HL-60 (cell line): ENCODE measurements at regions not wholly inside any gene's neighbourhood (a gene's known extent, or its start where the extent isn't known, plus 50 kb on each side); places are given as distances from the start of the nearest gene placed in this dataset.

Experiments
- DNase-seq, 2 experiments: peaks; one replicate each; pipeline ENCODE4 v3.0.0-alpha.2; 2010 to 2020; ENCODE audit warnings: low read depth in 1 of 2, low spot score in 1 of 2
- H3K27ac ChIP-seq: fragments of 250-450 bp; sonication (Bioruptor Pico); replicated peaks from 2 replicates; pipeline ENCODE4 v1.5.1; 2020; ENCODE audit warnings: mild to moderate bottlenecking, moderate library complexity
- H3K27me3 ChIP-seq: fragments of 250-450 bp; sonication (Bioruptor Pico); 2 replicates; pipeline ENCODE4 v1.5.1; 2021; ENCODE audit warnings: mild to moderate bottlenecking, moderate library complexity; ENCODE audit not compliant: insufficient read depth, poor library complexity, severe bottlenecking
- H3K4me3 ChIP-seq: replicated peaks from 2 replicates; pipeline ENCODE4 v1.5.1; 2011; ENCODE audit warnings: mild to moderate bottlenecking, control low read depth, low read length; ENCODE audit not compliant: insufficient read depth
- GABPA ChIP-seq: IDR thresholded peaks from 2 replicates; pipeline ENCODE4 v1.6.1; 2012; ENCODE audit warnings: low read depth
- POLR2AphosphoS5 ChIP-seq: IDR thresholded peaks from 2 replicates; pipeline ENCODE4 v1.6.1; 2012; ENCODE audit warnings: low read depth
- SPI1 ChIP-seq: IDR thresholded peaks from 2 replicates; pipeline ENCODE4 v1.6.1; 2012; ENCODE audit warnings: low read depth, mild to moderate bottlenecking, borderline replicate concordance
- TF ChIP-seq, protein P1 (sequence below): IDR thresholded peaks from 2 replicates; pipeline ENCODE4 v1.6.1; 2012; ENCODE audit warnings: low read depth; ENCODE audit not compliant: insufficient replicate concordance
- TF ChIP-seq, protein P2 (sequence below): IDR thresholded peaks from one replicate; pipeline ENCODE4 v1.5.1; 2011; ENCODE audit warnings: low read length, control low read depth, inconsistent platforms; ENCODE audit not compliant: insufficient read depth

DNA sequence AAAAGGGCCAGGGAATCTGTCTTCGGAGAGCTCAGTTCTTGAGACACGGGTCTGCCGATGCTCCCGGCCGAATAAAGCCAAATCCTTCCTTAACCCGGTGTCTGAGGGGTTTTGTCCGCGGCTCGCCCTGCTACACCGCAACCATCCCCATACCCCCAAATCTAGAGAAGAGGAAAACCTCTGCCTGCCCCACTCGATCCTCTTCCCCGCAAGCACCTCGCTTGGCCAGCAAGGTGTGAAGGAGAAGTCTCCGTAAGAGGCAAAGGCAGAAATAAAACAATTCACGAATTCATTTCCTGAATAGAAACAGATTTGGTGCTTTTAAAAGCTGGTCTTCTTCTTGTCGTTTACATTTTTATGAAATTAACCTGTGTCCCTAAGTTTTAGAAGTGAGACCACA, 67.3 kb upstream of the GALNT9 start:
- DNase-seq, result no peak
- Histone ChIP-seq H3K27ac (no peak overlapping the region), H3K4me3 (no peak overlapping the region), H3K27me3 (peaks cover 19% of the 10 kb centered on the region)
- TF ChIP-seq POLR2AphosphoS5, result no peak
- no peak for TF ChIP-seq SPI1
- TF ChIP-seq, protein P1, sequence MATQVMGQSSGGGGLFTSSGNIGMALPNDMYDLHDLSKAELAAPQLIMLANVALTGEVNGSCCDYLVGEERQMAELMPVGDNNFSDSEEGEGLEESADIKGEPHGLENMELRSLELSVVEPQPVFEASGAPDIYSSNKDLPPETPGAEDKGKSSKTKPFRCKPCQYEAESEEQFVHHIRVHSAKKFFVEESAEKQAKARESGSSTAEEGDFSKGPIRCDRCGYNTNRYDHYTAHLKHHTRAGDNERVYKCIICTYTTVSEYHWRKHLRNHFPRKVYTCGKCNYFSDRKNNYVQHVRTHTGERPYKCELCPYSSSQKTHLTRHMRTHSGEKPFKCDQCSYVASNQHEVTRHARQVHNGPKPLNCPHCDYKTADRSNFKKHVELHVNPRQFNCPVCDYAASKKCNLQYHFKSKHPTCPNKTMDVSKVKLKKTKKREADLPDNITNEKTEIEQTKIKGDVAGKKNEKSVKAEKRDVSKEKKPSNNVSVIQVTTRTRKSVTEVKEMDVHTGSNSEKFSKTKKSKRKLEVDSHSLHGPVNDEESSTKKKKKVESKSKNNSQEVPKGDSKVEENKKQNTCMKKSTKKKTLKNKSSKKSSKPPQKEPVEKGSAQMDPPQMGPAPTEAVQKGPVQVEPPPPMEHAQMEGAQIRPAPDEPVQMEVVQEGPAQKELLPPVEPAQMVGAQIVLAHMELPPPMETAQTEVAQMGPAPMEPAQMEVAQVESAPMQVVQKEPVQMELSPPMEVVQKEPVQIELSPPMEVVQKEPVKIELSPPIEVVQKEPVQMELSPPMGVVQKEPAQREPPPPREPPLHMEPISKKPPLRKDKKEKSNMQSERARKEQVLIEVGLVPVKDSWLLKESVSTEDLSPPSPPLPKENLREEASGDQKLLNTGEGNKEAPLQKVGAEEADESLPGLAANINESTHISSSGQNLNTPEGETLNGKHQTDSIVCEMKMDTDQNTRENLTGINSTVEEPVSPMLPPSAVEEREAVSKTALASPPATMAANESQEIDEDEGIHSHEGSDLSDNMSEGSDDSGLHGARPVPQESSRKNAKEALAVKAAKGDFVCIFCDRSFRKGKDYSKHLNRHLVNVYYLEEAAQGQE, result no peak
- TF ChIP-seq GABPA, result no peak
- TF ChIP-seq, protein P2, sequence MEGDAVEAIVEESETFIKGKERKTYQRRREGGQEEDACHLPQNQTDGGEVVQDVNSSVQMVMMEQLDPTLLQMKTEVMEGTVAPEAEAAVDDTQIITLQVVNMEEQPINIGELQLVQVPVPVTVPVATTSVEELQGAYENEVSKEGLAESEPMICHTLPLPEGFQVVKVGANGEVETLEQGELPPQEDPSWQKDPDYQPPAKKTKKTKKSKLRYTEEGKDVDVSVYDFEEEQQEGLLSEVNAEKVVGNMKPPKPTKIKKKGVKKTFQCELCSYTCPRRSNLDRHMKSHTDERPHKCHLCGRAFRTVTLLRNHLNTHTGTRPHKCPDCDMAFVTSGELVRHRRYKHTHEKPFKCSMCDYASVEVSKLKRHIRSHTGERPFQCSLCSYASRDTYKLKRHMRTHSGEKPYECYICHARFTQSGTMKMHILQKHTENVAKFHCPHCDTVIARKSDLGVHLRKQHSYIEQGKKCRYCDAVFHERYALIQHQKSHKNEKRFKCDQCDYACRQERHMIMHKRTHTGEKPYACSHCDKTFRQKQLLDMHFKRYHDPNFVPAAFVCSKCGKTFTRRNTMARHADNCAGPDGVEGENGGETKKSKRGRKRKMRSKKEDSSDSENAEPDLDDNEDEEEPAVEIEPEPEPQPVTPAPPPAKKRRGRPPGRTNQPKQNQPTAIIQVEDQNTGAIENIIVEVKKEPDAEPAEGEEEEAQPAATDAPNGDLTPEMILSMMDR, result no peak

DNA sequence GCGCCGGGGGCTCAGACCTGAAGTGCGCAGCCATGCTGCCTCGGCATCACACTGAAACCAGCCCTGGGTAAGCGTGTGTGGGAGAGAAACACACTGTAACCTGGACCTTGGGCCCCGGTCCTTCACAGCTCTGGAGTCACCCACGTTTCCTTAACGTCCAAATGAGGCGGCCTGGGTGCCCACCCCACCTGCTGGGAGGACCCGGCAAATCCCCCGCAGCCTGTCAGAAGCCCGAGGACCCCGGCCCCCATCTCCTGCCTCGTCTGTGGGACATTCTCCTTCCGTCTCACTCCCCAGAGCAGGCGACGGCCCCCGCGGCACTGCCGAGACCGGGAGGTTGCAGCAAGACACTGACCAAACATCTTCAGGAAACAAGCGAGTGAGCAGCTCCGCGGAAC, 66.5 kb upstream of the GALNT9 start:
- TF ChIP-seq, protein P1, result no peak
- no peak for TF ChIP-seq GABPA
- no peak for TF ChIP-seq SPI1
- TF ChIP-seq, protein P2, result no peak
- TF ChIP-seq POLR2AphosphoS5, result no peak
- no peak for DNase-seq
- no peak overlapping the region for H3K27ac ChIP-seq
- H3K27me3 ChIP-seq, result peaks cover 17% of the 10 kb centered on the region
- H3K4me3 ChIP-seq, result no peak overlapping the region

DNA sequence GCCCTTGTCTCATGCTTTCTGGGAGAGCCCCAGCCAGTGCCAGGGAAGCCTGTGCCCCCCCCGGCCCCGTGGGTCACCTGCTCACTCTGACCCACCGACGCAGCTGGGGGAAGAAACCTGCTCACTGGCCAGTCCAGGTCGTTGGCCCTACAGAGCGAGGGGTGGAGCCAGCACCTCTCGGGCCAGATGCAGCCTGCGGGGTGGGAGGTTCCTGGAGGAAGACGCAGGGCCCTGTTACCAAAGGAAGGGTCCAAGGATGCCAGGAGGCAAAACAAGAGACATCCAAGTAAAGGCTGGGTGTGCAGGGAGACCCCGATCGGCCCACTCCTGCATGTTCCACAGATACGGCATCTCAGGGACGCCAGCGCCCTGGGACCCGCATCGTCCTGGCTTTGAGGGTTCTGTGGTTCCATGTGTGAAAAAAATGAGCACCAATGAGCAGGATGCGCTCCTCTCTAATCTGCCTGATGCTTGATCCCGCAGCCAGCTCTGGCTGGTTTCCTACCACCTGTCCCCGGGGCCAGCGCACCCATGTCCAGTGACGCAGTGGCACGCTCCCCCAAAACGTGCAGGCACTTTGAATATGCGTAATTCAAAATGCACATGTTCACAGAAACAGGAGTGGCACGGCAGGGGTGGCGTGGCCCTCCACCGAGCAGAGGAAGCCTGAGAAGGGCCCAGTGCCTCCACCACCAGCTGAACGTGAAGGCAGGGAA, 66.0 kb upstream of the GALNT9 start:
- Histone ChIP-seq H3K27me3 (peaks cover 16% of the 10 kb centered on the region), H3K27ac (no peak overlapping the region), H3K4me3 (no peak overlapping the region)
- DNase-seq, result no peak
- TF ChIP-seq, protein P1, result no peak
- TF ChIP-seq SPI1, result no peak
- no peak for TF ChIP-seq GABPA
- TF ChIP-seq, protein P2, result no peak
- no peak for TF ChIP-seq POLR2AphosphoS5
